Thyroid gland (tissue), 4 donors: ENCODE measurements at regions not wholly inside any gene's neighbourhood (a gene's known extent, or its start where the extent isn't known, plus 50 kb on each side); places are given as distances from the start of the nearest gene placed in this dataset.

Experiments
- DNase-seq, 2 donors: peaks; one replicate each; pipeline ENCODE4 v3.0.0-alpha.2; 2019
- H3K27ac ChIP-seq, 3 donors: fragments of 200-600 bp; sonication (generic); 1 replicate in 2 of 3; 2 replicates in 1 of 3; pipeline ENCODE4 v1.5.1; 2016 to 2019; ENCODE audit warnings: mild to moderate bottlenecking in 1 of 3, moderate library complexity in 1 of 3
- H3K27me3 ChIP-seq: fragments of 200-600 bp; sonication (generic); one replicate; pipeline ENCODE4 v1.5.1; 2019
- H3K36me3 ChIP-seq, 2 donors: fragments of 200-600 bp; sonication (generic); one replicate each; pipeline ENCODE4 v1.5.1; 2016 to 2019
- H3K4me1 ChIP-seq, 2 donors: fragments of 200-600 bp; sonication (generic); one replicate each; pipeline ENCODE4 v1.5.1; 2017 to 2019
- H3K4me3 ChIP-seq, 3 donors: fragments of 200-600 bp; sonication (generic); replicated peaks in 1 of 3; 1 replicate in 2 of 3; 2 replicates in 1 of 3; pipeline ENCODE4 v1.5.1; 2016; ENCODE audit warnings: mild to moderate bottlenecking in 1 of 3
- H3K9me3 ChIP-seq: fragments of 200-600 bp; sonication (generic); one replicate; pipeline ENCODE4 v1.5.1; 2017
- CTCF ChIP-seq, 6 experiments: fragments of 200-600 bp in 3 of 6; fragments of 450-650 bp in 3 of 6; sonication (generic) in 3 of 6; IDR thresholded peaks; one replicate each; pipeline ENCODE4 v1.5.1; 2016 to 2019; ENCODE audit warnings: antibody characterized with exemption in 6 of 6, mild to moderate bottlenecking in 2 of 6, inconsistent platforms in 1 of 6, moderate library complexity in 1 of 6
- POLR2A ChIP-seq, 2 donors: fragments of 450-650 bp; IDR thresholded peaks; one replicate each; pipeline ENCODE4 v1.6.1; 2017; ENCODE audit warnings: antibody characterized with exemption in 2 of 2, mild to moderate bottlenecking in 2 of 2, moderate library complexity in 1 of 2
- WGBS, 2 donors: methylation state at CpG; one replicate each; pipeline ENCODE4 v1.1.5; 2017; 5-methylcytosine and 5-hydroxymethylcytosine counted together
- intact Hi-C: fragments of 100-400 bp; cut with DNase I; formaldehyde crosslinking; loops from one replicate; pipeline ENCODE4 v1.15.1; 2023

- intact Hi-C loops, result no loop called here
- no peaks in the 10 kb centered on the region for H3K36me3 ChIP-seq
- H3K27me3 ChIP-seq, result no peaks in the 10 kb centered on the region
- no peak for DNase-seq
- no peak overlapping the region for H3K4me3 ChIP-seq
- H3K9me3 ChIP-seq, result no peaks in the 10 kb centered on the region
- TF ChIP-seq POLR2A (IDR thresholded peaks at IDR 0.05), result no peak
- no peak for TF ChIP-seq CTCF (IDR thresholded peaks at IDR 0.05)
- no peak overlapping the region for H3K27ac ChIP-seq
- WGBS, 2 donors, result 72 to 93% methylated on average over 1 of the region's 1 CpG
- no peaks in the 10 kb centered on the region for H3K4me1 ChIP-seq
Observed at GRCh38 chr3:159448902-159449301, 539.7 kb upstream of the IL12A start.

GRCh38 chr3:159451067-159451466 is 537.6 kb upstream of the IL12A start:
- no peaks in the 10 kb centered on the region for H3K36me3 ChIP-seq
- DNase-seq, result no peak
- H3K27ac ChIP-seq, result no peak overlapping the region

GRCh38 chr3:159451482-159451881 is 537.2 kb upstream of the IL12A start:
- WGBS, 2 donors, result 74 to 85% methylated on average over 1 of the region's 1 CpG
- no peaks in the 10 kb centered on the region for H3K9me3 ChIP-seq
- intact Hi-C loops, result no loop called here

More at GRCh38 chr3:159451067-159451466, 537.6 kb upstream of the IL12A start:
- Histone ChIP-seq H3K9me3 (no peaks in the 10 kb centered on the region), H3K4me3 (no peak overlapping the region), H3K4me1 (no peaks in the 10 kb centered on the region), H3K27me3 (no peaks in the 10 kb centered on the region)
- intact Hi-C loops, result no loop called here
- 77 to 79% methylated on average over 3 of the region's 3 CpGs for WGBS, 2 donors
- TF ChIP-seq CTCF (IDR thresholded peaks at IDR 0.05), result no peak
- no peak for TF ChIP-seq POLR2A (IDR thresholded peaks at IDR 0.05)

GRCh38 chr3:159453036-159453435 is 535.6 kb upstream of the IL12A start:
- TF ChIP-seq POLR2A (IDR thresholded peaks at IDR 0.05), result no peak
- no peak for TF ChIP-seq CTCF (IDR thresholded peaks at IDR 0.05)
- intact Hi-C loops, result no loop called here
- WGBS, 2 donors, result 84 to 88% methylated on average over 5 of the region's 5 CpGs
- Histone ChIP-seq H3K9me3 (no peaks in the 10 kb centered on the region), H3K27me3 (no peaks in the 10 kb centered on the region), H3K36me3 (no peaks in the 10 kb centered on the region), H3K27ac (no peak overlapping the region), H3K4me1 (no peaks in the 10 kb centered on the region), H3K4me3 (no peak overlapping the region)
- DNase-seq, result no peak

More at GRCh38 chr3:159451482-159451881, 537.2 kb upstream of the IL12A start:
- Histone ChIP-seq H3K4me3 (no peak overlapping the region), H3K4me1 (no peaks in the 10 kb centered on the region), H3K27me3 (no peaks in the 10 kb centered on the region), H3K27ac (no peak overlapping the region), H3K36me3 (no peaks in the 10 kb centered on the region)
- TF ChIP-seq CTCF (IDR thresholded peaks at IDR 0.05) (no peak), POLR2A (IDR thresholded peaks at IDR 0.05) (no peak)
- DNase-seq, result no peak

GRCh38 chr3:159453945-159454344 is 534.7 kb upstream of the IL12A start:
- no peaks in the 10 kb centered on the region for H3K36me3 ChIP-seq
- intact Hi-C loops, result no loop called here
- no peak overlapping the region for H3K4me3 ChIP-seq
- DNase-seq, result no peak
- no peak for TF ChIP-seq CTCF (IDR thresholded peaks at IDR 0.05)
- TF ChIP-seq POLR2A (IDR thresholded peaks at IDR 0.05), result no peak
- WGBS, 2 donors, result 67 to 84% methylated on average over 2 of the region's 2 CpGs
- H3K27me3 ChIP-seq, result no peaks in the 10 kb centered on the region
- no peak overlapping the region for H3K27ac ChIP-seq
- no peaks in the 10 kb centered on the region for H3K9me3 ChIP-seq
- no peaks in the 10 kb centered on the region for H3K4me1 ChIP-seq
